OCI-LY1 (cell line): ENCODE measurements at regions not wholly inside any gene's neighbourhood (a gene's known extent, or its start where the extent isn't known, plus 50 kb on each side); places are given as distances from the start of the nearest gene placed in this dataset.

Experiments used
- EZH2 ChIP-seq: fragments of 200-600 bp; sonication (generic), shearing (Covaris generic); IDR thresholded peaks from 2 replicates; pipeline ENCODE4 v1.8.0; 2017; ENCODE audit warnings: borderline replicate concordance, mixed run types, mild to moderate bottlenecking, antibody characterized with exemption, low read length, moderate library complexity, mixed read lengths
- TF ChIP-seq, protein P1 (sequence below): fragments of 200-600 bp; sonication (generic), shearing (Covaris generic); IDR thresholded peaks from 2 replicates; pipeline ENCODE4 v1.5.1; 2017; ENCODE audit warnings: mild to moderate bottlenecking, antibody characterized with exemption, low read length, moderate library complexity, mixed read lengths

DNA sequence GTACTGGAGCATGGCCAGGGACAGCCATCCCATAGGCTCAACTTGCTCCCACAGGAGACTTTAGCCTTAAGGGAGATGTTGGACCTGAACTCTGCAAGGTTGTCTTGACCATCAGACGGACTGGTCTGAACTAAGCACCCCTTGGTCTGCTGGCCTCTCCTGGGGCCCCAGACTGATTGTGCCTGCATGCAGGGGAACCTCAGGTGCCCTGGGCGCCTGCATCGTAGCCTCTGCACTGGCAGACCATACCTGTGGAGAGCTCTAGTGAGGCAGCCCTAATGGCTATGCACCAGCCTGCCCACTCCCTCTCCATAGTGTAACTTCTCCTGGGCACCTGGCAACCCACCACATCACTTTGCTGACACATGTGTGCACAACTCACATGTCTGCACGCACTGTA is 395.6 kb downstream of the ZPLD1 start:
- TF ChIP-seq, protein P1, sequence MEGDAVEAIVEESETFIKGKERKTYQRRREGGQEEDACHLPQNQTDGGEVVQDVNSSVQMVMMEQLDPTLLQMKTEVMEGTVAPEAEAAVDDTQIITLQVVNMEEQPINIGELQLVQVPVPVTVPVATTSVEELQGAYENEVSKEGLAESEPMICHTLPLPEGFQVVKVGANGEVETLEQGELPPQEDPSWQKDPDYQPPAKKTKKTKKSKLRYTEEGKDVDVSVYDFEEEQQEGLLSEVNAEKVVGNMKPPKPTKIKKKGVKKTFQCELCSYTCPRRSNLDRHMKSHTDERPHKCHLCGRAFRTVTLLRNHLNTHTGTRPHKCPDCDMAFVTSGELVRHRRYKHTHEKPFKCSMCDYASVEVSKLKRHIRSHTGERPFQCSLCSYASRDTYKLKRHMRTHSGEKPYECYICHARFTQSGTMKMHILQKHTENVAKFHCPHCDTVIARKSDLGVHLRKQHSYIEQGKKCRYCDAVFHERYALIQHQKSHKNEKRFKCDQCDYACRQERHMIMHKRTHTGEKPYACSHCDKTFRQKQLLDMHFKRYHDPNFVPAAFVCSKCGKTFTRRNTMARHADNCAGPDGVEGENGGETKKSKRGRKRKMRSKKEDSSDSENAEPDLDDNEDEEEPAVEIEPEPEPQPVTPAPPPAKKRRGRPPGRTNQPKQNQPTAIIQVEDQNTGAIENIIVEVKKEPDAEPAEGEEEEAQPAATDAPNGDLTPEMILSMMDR, result no peak
- no peak for TF ChIP-seq EZH2
